GM06990 (cell line): ENCODE measurements at regions not wholly inside any gene's neighbourhood (a gene's known extent, or its start where the extent isn't known, plus 50 kb on each side); places are given as distances from the start of the nearest gene placed in this dataset.

Experiments used
- DNase-seq: peaks from one replicate; pipeline ENCODE4 v3.0.0-alpha.2; 2011; ENCODE audit not compliant: insufficient read length; ENCODE audit errors: extremely low read depth
- H3K27me3 ChIP-seq: replicated peaks from 2 replicates; pipeline ENCODE4 v1.6.0; 2011; ENCODE audit warnings: low read length; ENCODE audit not compliant: control insufficient read depth, insufficient read depth
- H3K36me3 ChIP-seq: 2 replicates; pipeline ENCODE4 v1.5.1; 2011; ENCODE audit warnings: low read length; ENCODE audit not compliant: control insufficient read depth, insufficient read depth
- H3K4me3 ChIP-seq: replicated peaks from 2 replicates; pipeline ENCODE4 v1.5.1; 2011; ENCODE audit warnings: low read depth, mild to moderate bottlenecking, control low read depth, low read length
- CTCF ChIP-seq: IDR thresholded peaks from 2 replicates; pipeline ENCODE4 v1.5.1; 2011; ENCODE audit warnings: low read length, control low read depth, mild to moderate bottlenecking, inconsistent platforms; ENCODE audit not compliant: insufficient read depth, poor library complexity, severe bottlenecking

DNA sequence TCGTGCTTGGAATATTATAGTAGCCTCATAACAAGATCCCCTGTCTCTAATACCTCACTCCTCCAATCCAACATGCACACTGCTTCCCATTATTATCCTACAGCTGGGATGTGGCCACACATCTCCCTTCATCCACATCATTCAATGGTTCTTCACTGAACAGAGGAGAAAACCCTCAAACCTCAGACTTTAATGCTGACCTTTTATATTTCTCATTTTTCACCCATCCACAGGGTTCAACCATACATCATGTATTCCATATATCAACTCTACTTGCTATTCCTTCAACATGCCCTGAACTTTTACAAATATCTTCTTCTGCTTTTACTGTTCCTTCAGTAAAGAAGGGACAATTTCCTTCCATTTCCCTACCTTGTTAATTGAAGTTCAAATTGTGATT lies 396.8 kb downstream of the TLE4 start:
- no peaks in the 10 kb centered on the region for H3K36me3 ChIP-seq
- DNase-seq = no peak
- no peaks in the 10 kb centered on the region; the same call in 1 of the 2 replicates for H3K27me3 ChIP-seq
- no peak for TF ChIP-seq CTCF
- no peak overlapping the region for H3K4me3 ChIP-seq

GRCh38 chr9:79962836-79963235 lies 391.1 kb downstream of the TLE4 start:
- no peak for DNase-seq
- no peaks in the 10 kb centered on the region; the same call in 1 of the 2 replicates for H3K27me3 ChIP-seq
- TF ChIP-seq CTCF = no peak
- no peak overlapping the region for H3K4me3 ChIP-seq
- H3K36me3 ChIP-seq = no peaks in the 10 kb centered on the region

GRCh38 chr9:79962150-79962549 lies 390.4 kb downstream of the TLE4 start:
- H3K4me3 ChIP-seq = no peak overlapping the region
- no peaks in the 10 kb centered on the region for H3K27me3 ChIP-seq
- DNase-seq = no peak
- H3K36me3 ChIP-seq = no peaks in the 10 kb centered on the region
- no peak for TF ChIP-seq CTCF

DNA sequence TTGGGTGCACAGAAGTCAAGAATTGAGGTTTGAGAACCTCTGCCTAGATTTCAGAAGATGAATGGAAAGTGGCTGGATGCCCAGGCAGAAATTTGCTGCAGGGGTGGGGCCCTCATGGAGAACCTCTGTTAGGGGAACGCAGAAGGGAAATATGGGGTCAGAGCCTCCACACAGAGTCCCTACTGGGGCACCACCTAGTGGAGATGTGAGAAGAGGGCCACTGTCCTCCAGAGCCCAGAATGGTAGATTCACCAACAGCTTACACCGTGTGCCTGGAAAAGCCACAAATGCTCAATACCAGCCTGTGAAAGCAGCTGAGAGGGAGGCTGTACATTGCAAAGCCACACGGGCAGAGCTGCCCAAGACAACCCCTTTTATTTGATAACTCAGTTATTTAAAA lies 383.5 kb downstream of the TLE4 start:
- H3K27me3 ChIP-seq = no peaks in the 10 kb centered on the region
- DNase-seq = no peak
- no peaks in the 10 kb centered on the region for H3K36me3 ChIP-seq
- peak; percentile 40 for TF ChIP-seq CTCF
- no peak overlapping the region for H3K4me3 ChIP-seq

DNA sequence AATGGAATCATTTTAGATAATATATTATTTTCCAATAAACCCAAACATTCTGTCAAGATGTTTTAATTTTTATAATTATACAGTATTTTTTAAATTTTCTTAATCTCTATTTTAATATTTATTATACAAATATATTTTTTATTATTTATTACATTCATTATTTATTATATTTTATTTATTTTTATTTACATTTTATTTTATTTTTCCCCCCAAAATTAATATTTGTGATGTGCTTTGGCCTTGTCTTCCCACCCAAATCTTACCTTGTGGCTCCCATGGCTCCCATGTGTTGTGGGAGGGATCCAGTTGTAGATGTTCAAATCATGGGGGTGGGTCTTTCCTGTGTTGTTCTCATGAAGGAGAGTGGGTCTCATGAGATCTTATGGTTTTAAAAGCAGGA lies 382.1 kb downstream of the TLE4 start:
- no peaks in the 10 kb centered on the region for H3K27me3 ChIP-seq
- no peak for TF ChIP-seq CTCF
- no peaks in the 10 kb centered on the region for H3K36me3 ChIP-seq
- no peak for DNase-seq
- no peak overlapping the region for H3K4me3 ChIP-seq

- TF ChIP-seq CTCF = no peak
- Histone ChIP-seq H3K4me3 (no peak overlapping the region), H3K27me3 (no peaks in the 10 kb centered on the region), H3K36me3 (no peaks in the 10 kb centered on the region)
- DNase-seq = no peak
These were observed 380.6 kb downstream of the TLE4 start for GRCh38 chr9:79952401-79952800.
